ENCODE measurements at regions not wholly inside any gene's neighbourhood (a gene's known extent, or its start where the extent isn't known, plus 50 kb on each side); places are given as distances from the start of the nearest gene placed in this dataset.

DNA sequence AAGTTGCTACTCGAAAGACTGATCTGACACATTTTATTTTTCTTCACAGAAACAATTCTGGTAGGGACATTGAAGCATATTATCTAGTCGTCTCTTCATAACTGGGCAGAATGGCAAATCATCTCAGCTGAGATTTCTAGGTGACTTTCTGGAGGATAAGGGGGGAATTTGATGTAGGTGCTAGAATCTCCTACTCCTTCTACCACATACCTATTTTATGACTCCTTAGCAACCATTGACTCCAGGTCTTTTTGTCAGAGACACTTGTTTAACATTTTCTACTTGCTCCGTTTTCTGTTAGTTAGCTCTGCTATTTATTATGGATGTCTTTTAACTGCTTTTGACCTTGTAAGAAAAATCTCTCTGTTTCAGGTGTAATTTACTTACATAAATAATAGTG lies 380.9 kb upstream of the SEMA3C start:
- TF ChIP-seq SUZ12 (IDR thresholded peaks at IDR 0.05; ENCODE audit: extremely low read depth, insufficient read depth, insufficient read length) (no peak), ZNF274 (IDR thresholded peaks at IDR 0.05; ENCODE audit: low read depth, low read length) (no peak)
